ENCODE measurements at regions not wholly inside any gene's neighbourhood (a gene's known extent, or its start where the extent isn't known, plus 50 kb on each side); places are given as distances from the start of the nearest gene placed in this dataset.
"Not testable (repeated sequence)": the region's sequence is repeated elsewhere in the genome, so short reads cannot be mapped to it uniquely, and the experiment has no call there.

GRCh38 chr5:35540002-35540401, 77.7 kb upstream of the SPEF2 start:
- H3K4me1 ChIP-seq = no peaks in the 10 kb centered on the region
- no peak for DNase-seq
- H3K27ac ChIP-seq = no peak overlapping the region
- no peaks in the 10 kb centered on the region for H3K36me3 ChIP-seq
- no peak for TF ChIP-seq CTCF (IDR thresholded peaks at IDR 0.05)
- no peaks in the 10 kb centered on the region for H3K27me3 ChIP-seq
- intact Hi-C loops (cut with DNase I; ENCODE audit: low total_unique reads) = no loop called here
- H3K9me3 ChIP-seq = no peaks in the 10 kb centered on the region
- H3K4me3 ChIP-seq = no peak overlapping the region

- no peaks in the 10 kb centered on the region for H3K4me1 ChIP-seq
- no peaks in the 10 kb centered on the region for H3K27me3 ChIP-seq
- intact Hi-C loops (cut with DNase I; ENCODE audit: low total_unique reads) = no loop called here
- no peak for DNase-seq
- H3K36me3 ChIP-seq = no peaks in the 10 kb centered on the region
- no peak overlapping the region for H3K4me3 ChIP-seq
- TF ChIP-seq CTCF (IDR thresholded peaks at IDR 0.05) = no peak
- no peak overlapping the region for H3K27ac ChIP-seq
- H3K9me3 ChIP-seq = no peaks in the 10 kb centered on the region
Observed at GRCh38 chr5:35538198-35538931, 79.3 kb upstream of the SPEF2 start.

- no peak for TF ChIP-seq CTCF (IDR thresholded peaks at IDR 0.05)
- Histone ChIP-seq H3K9me3 (no peaks in the 10 kb centered on the region), H3K27me3 (no peaks in the 10 kb centered on the region), H3K4me3 (no peak overlapping the region), H3K27ac (no peak overlapping the region), H3K4me1 (no peaks in the 10 kb centered on the region), H3K36me3 (no peaks in the 10 kb centered on the region)
- DNase-seq = no peak
- intact Hi-C loops (cut with DNase I; ENCODE audit: low total_unique reads) = no loop called here
Observed at GRCh38 chr5:35533156-35533555, 84.5 kb upstream of the SPEF2 start.

- H3K4me3 ChIP-seq; intact Hi-C loops (cut with DNase I; ENCODE audit: low total_unique reads); H3K36me3 ChIP-seq; H3K4me1 ChIP-seq; H3K27me3 ChIP-seq; H3K9me3 ChIP-seq; DNase-seq; H3K27ac ChIP-seq: not testable (repeated sequence)
Observed at GRCh38 chr5:35531553-35531952, 86.1 kb upstream of the SPEF2 start.

- Histone ChIP-seq H3K27me3 (no peaks in the 10 kb centered on the region), H3K9me3 (peaks cover 0 to 4% (median 0%) of the 10 kb centered on the region in 3 donors), H3K4me3 (no peak overlapping the region), H3K36me3 (no peaks in the 10 kb centered on the region), H3K27ac (no peak overlapping the region), H3K4me1 (no peaks in the 10 kb centered on the region)
- TF ChIP-seq CTCF (IDR thresholded peaks at IDR 0.05) = no peak
- intact Hi-C loops (cut with DNase I; ENCODE audit: low total_unique reads) = no loop called here
- peak in 1 of 2 donors; percentile 22 for DNase-seq
Observed at GRCh38 chr5:35518104-35518503, 99.6 kb upstream of the SPEF2 start.

- intact Hi-C loops (cut with DNase I; ENCODE audit: low total_unique reads) = no loop called here
- H3K9me3 ChIP-seq = peaks cover 0 to 4% (median 0%) of the 10 kb centered on the region in 3 donors
- DNase-seq = no peak
- no peaks in the 10 kb centered on the region for H3K36me3 ChIP-seq
- H3K4me3 ChIP-seq = no peak overlapping the region
- TF ChIP-seq CTCF (IDR thresholded peaks at IDR 0.05) = no peak
- no peak overlapping the region for H3K27ac ChIP-seq
- no peaks in the 10 kb centered on the region for H3K27me3 ChIP-seq
- no peaks in the 10 kb centered on the region for H3K4me1 ChIP-seq
Observed at GRCh38 chr5:35516271-35516670, 101.4 kb upstream of the SPEF2 start.
